ENCODE measurements at regions not wholly inside any gene's neighbourhood (a gene's known extent, or its start where the extent isn't known, plus 50 kb on each side); places are given as distances from the start of the nearest gene placed in this dataset.

GRCh38 chr12:58547217-58547616 is 373.1 kb downstream of the LRIG3 start:
- no peak for TF ChIP-seq CTCF (conservative IDR thresholded peaks at IDR 0.05)
- TF ChIP-seq ZFX (IDR thresholded peaks at IDR 0.05): no peak

Data from C4-2B (cell line).